HG02759 (cell line): ENCODE measurements at regions not wholly inside any gene's neighbourhood (a gene's known extent, or its start where the extent isn't known, plus 50 kb on each side); places are given as distances from the start of the nearest gene placed in this dataset.

Experiments used
- ATAC-seq: cut with Tn5 transposase; IDR thresholded peaks from one replicate; pipeline ENCODE4 v1.9.1; 2021; ENCODE audit warnings: mild to moderate bottlenecking, moderate library complexity; ENCODE audit not compliant: unreplicated experiment

GRCh38 chr11:92317222-92317621 is 92.6 kb downstream of the FAT3 start:
- no peak for ATAC-seq

DNA sequence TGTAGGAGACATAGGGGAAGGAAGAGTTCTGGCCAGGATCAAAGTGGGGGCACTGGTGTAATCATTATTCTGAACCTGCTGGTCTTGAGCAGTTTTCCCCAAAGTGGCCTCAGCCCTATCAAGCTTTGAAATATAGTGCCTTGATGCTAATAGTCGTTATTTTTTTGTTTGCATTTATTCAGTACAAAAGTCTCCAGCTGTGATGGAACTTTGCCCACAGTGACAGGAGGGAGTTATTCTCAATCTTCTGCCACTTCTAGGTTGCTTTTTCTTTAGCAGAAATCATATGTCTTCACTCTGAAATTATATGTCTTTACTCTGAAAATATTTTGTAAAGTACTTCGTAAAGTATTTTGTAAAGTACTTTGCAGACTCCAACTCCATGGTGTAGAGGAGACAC is 93.1 kb downstream of the FAT3 start:
- no peak for ATAC-seq

GRCh38 chr11:92322225-92322624 is 97.6 kb downstream of the FAT3 start:
- ATAC-seq = no peak

DNA sequence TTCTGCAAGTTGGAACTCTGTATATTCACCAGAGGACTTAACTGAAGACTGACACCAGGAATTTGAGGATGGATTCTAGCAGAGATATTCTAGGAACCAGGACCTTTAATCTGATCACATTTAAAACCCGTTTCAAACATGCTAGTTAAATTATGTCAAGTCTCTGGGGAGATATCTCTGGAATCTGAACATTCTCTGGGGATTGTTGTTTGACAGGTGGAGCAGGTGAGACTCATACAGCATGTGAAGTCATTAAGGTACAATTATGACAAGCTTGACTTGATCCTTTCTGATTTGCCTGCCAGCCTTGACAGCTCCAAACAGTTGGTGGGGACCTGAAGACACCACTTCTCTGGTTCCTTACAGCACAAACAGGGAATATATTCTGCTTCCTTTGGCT is 100.3 kb downstream of the FAT3 start:
- no peak for ATAC-seq

DNA sequence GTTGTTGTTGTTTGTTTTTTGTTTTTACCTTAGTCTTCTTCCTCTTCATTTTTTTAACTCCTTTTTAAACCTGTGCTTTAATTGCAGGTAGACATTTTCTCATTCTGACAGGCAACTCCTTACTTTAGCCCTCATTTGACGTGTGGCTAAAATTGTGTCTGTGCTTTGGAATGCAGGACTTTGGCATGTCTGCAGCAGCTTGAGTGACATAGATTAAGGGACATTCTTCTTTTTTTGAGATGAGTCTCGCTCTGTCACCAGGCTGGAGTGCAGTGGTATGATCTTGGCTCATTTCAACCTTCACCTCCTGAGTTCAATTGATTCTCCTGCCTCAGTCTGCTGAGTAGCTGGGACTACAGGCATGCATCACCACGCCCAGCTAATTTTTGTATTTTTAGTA is 100.8 kb downstream of the FAT3 start:
- no peak for ATAC-seq

GRCh38 chr11:92329137-92329536 is 104.5 kb downstream of the FAT3 start:
- ATAC-seq = no peak

DNA sequence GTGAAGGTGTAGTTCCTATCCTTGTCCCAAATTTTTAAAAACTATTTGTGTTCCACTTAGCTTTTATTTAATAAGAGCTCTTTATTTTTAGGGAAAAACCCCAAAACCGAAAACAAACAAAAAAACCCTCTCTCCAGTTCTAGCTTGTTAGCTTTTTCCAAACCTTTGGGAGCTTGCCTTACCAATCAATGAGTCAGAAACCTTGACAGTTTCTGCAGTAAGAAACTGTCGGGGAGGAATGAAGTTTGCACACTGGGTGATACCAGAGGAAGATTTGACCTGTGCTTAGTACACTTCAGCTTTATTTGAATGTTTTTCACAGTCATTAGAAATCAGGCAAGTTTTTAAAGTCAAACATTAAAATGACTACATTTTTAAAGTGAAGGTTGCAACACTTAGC is 105.0 kb downstream of the FAT3 start:
- no peak for ATAC-seq

DNA sequence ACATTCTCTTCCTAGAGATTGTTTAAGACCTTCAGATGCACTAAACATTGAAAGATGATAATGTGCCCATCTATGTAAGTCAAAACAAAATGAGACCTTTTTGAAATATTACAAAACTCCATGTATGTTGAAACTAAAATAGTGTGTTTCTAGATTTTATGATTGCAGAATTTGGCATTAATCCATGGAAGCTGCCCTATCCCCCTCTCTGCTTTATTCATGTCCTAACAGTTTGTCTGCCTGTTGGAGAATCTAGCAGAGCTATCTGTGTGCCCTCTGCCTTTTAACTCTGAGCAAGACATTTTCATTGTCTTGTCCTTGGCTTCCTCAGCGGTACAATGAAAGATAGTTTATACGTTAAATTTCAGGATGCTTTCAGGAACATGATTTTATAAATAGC is 105.5 kb downstream of the FAT3 start:
- no peak for ATAC-seq

DNA sequence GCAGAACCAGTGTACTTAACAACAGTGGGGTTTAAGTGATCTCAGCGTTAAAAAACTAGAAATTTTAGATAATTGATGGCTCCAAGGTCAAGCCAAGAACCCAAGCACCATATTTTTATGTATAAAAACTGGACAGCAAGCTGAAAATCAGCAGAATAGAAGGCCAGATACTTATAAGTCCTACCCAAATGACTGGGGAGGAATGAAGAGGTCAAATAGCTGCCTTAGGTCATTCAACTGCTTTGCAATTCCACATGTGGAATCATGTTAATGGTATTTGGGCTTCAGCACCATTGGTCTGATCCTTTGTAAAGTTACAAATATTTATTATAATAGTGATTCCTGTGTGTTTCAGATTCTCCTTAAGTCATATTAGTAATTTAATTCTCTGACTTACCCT is 108.4 kb downstream of the FAT3 start:
- ATAC-seq = no peak

- ATAC-seq = no peak
These were observed 116.2 kb downstream of the FAT3 start for GRCh38 chr11:92340839-92341238.

GRCh38 chr11:92342034-92342720 is 117.6 kb downstream of the FAT3 start:
- no peak for ATAC-seq

DNA sequence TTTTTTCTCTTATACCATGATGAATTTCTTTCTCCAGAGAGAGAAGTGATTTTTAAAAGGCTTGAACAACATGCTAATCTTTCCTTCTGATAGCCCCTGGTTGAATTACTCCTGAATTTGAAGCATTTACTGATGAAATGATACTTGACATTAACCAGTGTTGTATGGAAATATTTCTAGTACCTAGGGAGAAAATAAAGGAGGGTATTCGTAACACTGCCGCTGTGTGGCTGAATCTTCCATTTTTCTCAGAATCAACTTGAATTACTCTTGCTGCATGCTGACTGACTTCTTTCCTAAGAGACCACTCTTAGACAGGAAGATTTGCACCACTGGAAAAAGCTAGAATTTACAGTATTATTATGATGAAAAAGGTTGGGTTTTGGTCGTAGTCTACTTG is 118.3 kb downstream of the FAT3 start:
- ATAC-seq = no peak

DNA sequence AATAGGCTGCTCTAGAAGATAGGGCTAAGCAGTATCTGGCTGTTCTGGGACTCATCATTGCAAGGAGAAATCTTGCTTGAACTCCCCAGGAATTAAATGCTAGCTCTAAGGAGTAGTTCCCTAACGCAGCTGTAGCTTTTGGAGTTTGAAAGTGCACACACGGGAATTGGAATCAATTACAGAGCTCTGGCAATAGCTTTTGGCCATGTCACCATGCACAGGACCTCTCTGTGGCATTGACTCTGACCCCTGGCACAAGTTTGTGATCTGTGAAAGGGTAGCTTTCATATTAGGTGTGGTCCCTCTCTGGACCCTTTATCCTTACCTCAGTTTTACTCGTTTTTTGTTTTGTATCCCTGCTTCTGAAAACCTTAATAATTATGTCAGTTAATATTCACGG is 121.6 kb downstream of the FAT3 start:
- no peak for ATAC-seq

- no peak for ATAC-seq
These were observed 122.8 kb downstream of the FAT3 start for GRCh38 chr11:92347454-92347853.

DNA sequence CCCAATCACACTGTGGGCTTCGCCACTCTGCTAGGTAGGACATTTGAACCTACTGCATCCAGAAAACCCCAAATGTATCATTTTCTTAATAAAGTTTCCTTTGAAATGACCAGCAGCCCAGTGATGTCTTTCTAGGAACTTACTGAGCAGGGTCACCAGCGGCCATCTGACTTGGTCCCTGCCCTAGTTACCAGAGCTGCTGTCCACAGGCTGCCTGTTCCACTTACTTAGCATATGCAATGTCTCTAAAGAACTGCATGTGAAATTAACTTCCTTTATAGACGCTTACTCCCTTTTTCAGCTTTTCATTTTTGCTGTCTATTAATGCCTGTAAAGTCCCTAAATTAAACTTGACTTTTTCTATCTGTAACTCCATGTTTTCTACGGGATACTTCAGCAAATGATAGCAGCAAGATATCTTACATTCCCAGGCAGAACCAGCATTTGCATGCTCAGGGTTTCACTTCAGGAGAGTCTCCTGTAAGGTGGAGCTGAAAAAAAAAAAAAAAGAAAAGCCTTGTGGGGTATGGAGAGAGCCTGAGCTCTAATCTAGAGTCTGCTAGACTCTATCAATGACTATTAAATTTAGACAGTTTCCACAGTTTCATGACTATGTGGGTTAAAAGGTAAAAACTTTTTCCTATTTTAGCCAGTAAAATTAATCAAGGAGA is 125.0 kb downstream of the FAT3 start:
- no peak for ATAC-seq

DNA sequence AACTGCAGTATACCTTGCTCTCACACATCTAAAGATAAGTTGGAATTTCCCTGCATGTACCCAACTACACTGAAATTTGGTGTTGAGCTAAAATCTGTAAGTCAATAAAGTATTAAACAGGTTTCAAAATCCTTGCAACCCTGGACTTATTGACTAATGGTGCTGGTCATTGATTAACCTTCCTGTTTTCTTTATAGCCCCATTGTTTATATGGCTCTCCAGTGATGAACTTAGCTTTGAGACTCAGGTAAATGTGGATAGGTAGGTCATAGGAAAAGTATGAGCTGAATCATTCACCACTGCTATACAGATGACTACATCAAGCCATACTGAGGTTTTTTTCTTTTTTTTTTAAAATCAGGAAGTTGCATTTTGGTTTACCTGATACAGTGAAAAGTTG is 132.7 kb downstream of the FAT3 start:
- no peak for ATAC-seq

- no peak for ATAC-seq
These were observed 133.2 kb downstream of the FAT3 start for GRCh38 chr11:92357841-92358240.

DNA sequence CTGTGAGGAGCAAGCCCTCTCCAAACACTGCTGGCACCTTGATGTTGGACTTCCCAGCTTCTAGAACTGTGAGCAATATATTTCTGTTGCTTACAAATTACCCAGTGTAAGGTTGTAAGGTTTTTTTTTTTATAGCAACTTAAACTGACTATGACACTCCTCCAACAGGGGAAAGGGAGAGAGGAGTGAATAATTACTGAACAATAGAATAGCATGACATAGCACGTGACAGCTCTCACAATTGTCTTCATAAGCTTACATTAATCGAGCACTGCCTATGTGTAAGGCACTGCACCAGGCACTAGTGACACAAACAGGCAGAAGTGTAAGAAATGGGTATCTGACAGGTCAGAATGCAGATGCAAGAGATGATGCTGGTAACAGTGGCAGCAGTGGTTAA is 136.9 kb downstream of the FAT3 start:
- ATAC-seq = no peak

- ATAC-seq = no peak
These were observed 138.4 kb downstream of the FAT3 start for GRCh38 chr11:92362989-92363388.

DNA sequence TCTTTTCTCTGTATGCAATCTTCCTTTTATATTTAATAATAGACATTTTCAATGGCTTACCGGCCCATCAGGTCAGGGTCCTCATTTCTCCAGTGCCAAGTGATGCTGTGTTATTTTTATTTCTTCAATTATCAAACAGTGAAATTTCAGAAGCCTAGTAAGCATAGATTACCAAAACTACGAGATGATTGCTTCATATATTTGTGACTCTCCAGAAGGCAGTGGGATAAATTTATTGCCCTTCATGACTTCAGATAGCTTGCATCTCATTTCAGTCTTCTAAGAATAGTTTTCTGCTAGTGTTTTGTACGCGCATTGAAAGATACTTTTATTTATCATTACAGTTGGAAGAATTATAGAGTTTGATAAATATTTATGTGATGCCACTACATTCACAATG is 139.6 kb downstream of the FAT3 start:
- no peak for ATAC-seq

- no peak for ATAC-seq
These were observed 151.6 kb downstream of the FAT3 start for GRCh38 chr11:92376146-92376599.

GRCh38 chr11:92376680-92377079 is 152.1 kb downstream of the FAT3 start:
- no peak for ATAC-seq

DNA sequence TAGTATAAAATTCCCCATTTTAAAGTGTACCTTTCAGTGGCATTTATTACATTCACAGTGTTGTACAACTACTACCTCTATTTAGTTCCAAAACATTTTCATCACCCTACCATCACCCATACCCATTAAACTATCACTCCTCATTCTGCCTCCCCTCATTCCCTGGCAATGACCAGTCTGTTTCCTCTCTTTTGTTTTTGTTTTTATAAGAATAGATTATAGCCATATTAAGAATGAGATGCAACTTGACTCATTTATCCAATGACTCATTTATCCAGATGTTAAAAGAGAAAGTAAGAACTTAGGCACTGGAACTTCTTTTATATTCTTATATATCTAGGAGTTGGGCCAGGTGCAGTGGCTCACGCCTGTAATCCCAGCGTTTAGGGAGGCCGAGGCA is 156.3 kb downstream of the FAT3 start:
- ATAC-seq = no peak
